DND-41 (cell line): ENCODE measurements at regions not wholly inside any gene's neighbourhood (a gene's known extent, or its start where the extent isn't known, plus 50 kb on each side); places are given as distances from the start of the nearest gene placed in this dataset.
"Not testable (repeated sequence)": the region's sequence is repeated elsewhere in the genome, so short reads cannot be mapped to it uniquely, and the experiment has no call there.

ENCODE experiments used
- ATAC-seq: fragments of 200-7000 bp; cut with Tn5 transposase; 3 replicates; pipeline ENCODE4 v1.9.1; 2021; ENCODE audit warnings: low read depth; ENCODE audit not compliant: insufficient read depth
- DNase-seq: peaks from one replicate; pipeline ENCODE4 v3.0.0-alpha.2; 2020
- H2AFZ ChIP-seq: 2 replicates; pipeline ENCODE4 v1.6.0; 2012; ENCODE audit warnings: low read depth, low read length
- H3K27ac ChIP-seq: 2 replicates; pipeline ENCODE4 v1.5.1; 2012; ENCODE audit warnings: low read length, inconsistent platforms
- H3K27me3 ChIP-seq: fragments of 200-600 bp; sonication (generic); 2 replicates; pipeline ENCODE4 v1.6.0; 2012; ENCODE audit warnings: low read length, mild to moderate bottlenecking, inconsistent platforms; ENCODE audit not compliant: insufficient read depth, poor library complexity
- H3K36me3 ChIP-seq: 2 replicates; pipeline ENCODE4 v1.5.1; 2012; ENCODE audit warnings: low read length, inconsistent platforms; ENCODE audit not compliant: insufficient read depth
- H3K4me1 ChIP-seq: 2 replicates; pipeline ENCODE4 v1.5.1; 2012; ENCODE audit warnings: mild to moderate bottlenecking, low read length; ENCODE audit not compliant: insufficient read depth
- H3K4me2 ChIP-seq: 2 replicates; pipeline ENCODE4 v1.6.0; 2012; ENCODE audit warnings: mild to moderate bottlenecking, moderate library complexity, low read length, inconsistent platforms; ENCODE audit not compliant: insufficient read depth
- H3K4me3 ChIP-seq, 2 experiments: fragments of 200-600 bp in 1 of 2; shearing (Covaris generic) in 1 of 2; 2 replicates each; pipeline ENCODE4 v1.5.1; 2012 to 2016; ENCODE audit warnings: inconsistent platforms in 2 of 2, low read length in 2 of 2, mild to moderate bottlenecking in 2 of 2, low read depth in 1 of 2, moderate library complexity in 1 of 2
- H3K79me2 ChIP-seq: 2 replicates; pipeline ENCODE4 v1.6.0; 2012; ENCODE audit warnings: low read length, inconsistent platforms; ENCODE audit not compliant: insufficient read depth
- H3K9ac ChIP-seq: 2 replicates; pipeline ENCODE4 v1.6.0; 2012; ENCODE audit warnings: low read depth, mild to moderate bottlenecking, inconsistent platforms, low read length, moderate library complexity
- H3K9me3 ChIP-seq: 2 replicates; pipeline ENCODE4 v1.5.1; 2012; ENCODE audit warnings: low read length, moderate library complexity, mild to moderate bottlenecking, inconsistent platforms; ENCODE audit not compliant: insufficient read depth, severe bottlenecking
- H4K20me1 ChIP-seq: 2 replicates; pipeline ENCODE4 v1.6.0; 2012; ENCODE audit warnings: low read length; ENCODE audit not compliant: insufficient read depth

- not testable (repeated sequence) for H3K4me2 ChIP-seq, H3K4me3 ChIP-seq, DNase-seq, H3K27ac ChIP-seq, H3K9ac ChIP-seq, H3K36me3 ChIP-seq, H3K9me3 ChIP-seq, H4K20me1 ChIP-seq, H2AFZ ChIP-seq, H3K27me3 ChIP-seq, H3K4me1 ChIP-seq, ATAC-seq, H3K79me2 ChIP-seq
Observed at GRCh38 chr3:125775606-125776294, 180.5 kb upstream of the OSBPL11 start.

GRCh38 chr3:125779276-125779675 is 184.0 kb upstream of the OSBPL11 start:
- H3K9ac ChIP-seq, H4K20me1 ChIP-seq, H3K4me2 ChIP-seq, H2AFZ ChIP-seq, H3K36me3 ChIP-seq, H3K79me2 ChIP-seq, H3K4me1 ChIP-seq, H3K4me3 ChIP-seq, H3K9me3 ChIP-seq, DNase-seq, H3K27me3 ChIP-seq, H3K27ac ChIP-seq, ATAC-seq: not testable (repeated sequence)

DNA sequence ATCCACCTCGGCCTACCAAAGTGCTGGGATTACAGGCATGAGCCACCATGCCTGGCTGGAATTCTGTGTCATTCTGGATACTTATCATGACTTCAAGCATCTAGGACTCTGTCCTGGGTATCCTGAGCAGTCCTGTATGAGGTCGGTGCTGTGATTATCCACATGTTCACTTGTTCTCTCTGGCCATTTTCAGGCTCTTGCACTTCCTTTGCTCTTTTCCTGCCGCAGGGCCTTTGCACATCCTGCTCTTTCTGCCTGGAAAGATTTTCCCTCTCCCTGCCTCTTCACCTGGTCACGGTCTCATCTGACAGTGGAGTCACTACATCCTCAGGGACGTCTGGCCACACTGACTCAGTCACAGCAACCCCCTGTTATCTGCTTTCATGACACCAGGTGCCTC is 184.6 kb upstream of the OSBPL11 start:
- not testable (repeated sequence) for ATAC-seq, H3K27ac ChIP-seq, H3K4me2 ChIP-seq, H2AFZ ChIP-seq, H3K79me2 ChIP-seq, DNase-seq, H3K9me3 ChIP-seq, H3K27me3 ChIP-seq, H3K4me3 ChIP-seq, H3K4me1 ChIP-seq, H4K20me1 ChIP-seq, H3K9ac ChIP-seq, H3K36me3 ChIP-seq

- not testable (repeated sequence) for H3K27me3 ChIP-seq, H3K9me3 ChIP-seq, H3K79me2 ChIP-seq, DNase-seq, H4K20me1 ChIP-seq, H3K9ac ChIP-seq, H3K4me3 ChIP-seq, ATAC-seq, H3K27ac ChIP-seq, H3K4me1 ChIP-seq, H3K4me2 ChIP-seq, H2AFZ ChIP-seq, H3K36me3 ChIP-seq
Observed at GRCh38 chr3:125781678-125782077, 186.4 kb upstream of the OSBPL11 start.

DNA sequence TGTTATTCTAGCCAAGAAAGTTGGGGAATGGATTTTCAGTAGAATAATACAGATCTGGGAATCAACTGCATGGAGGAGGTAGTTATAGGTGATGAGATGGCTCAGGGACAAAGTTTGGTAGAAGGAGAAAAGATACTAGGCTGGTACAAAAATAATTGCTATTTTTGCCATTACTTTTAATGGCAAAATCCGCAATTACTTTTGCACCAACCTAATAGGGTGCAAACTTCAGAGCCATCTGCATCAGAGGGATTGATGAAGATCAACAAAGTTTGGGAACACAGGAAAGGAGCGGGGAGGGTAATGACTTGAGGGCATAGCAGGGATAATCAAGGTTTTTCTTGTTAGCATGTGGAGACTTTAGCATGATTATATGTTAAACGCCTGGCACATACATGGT is 178.7 kb upstream of the ROPN1B start:
- not testable (repeated sequence) for ATAC-seq, H3K27me3 ChIP-seq, H4K20me1 ChIP-seq, H3K4me2 ChIP-seq, DNase-seq, H3K4me3 ChIP-seq, H3K79me2 ChIP-seq, H3K4me1 ChIP-seq, H3K27ac ChIP-seq, H3K36me3 ChIP-seq, H3K9me3 ChIP-seq, H3K9ac ChIP-seq, H2AFZ ChIP-seq

- not testable (repeated sequence) for H3K36me3 ChIP-seq, H3K9ac ChIP-seq, H3K79me2 ChIP-seq, H3K4me2 ChIP-seq, H2AFZ ChIP-seq, H3K27ac ChIP-seq, DNase-seq, H3K4me1 ChIP-seq, ATAC-seq, H3K9me3 ChIP-seq, H3K4me3 ChIP-seq, H3K27me3 ChIP-seq, H4K20me1 ChIP-seq
Observed at GRCh38 chr3:125791021-125791420, 178.0 kb upstream of the ROPN1B start.
